ENCODE measurements at regions not wholly inside any gene's neighbourhood (a gene's known extent, or its start where the extent isn't known, plus 50 kb on each side); places are given as distances from the start of the nearest gene placed in this dataset.

- TF ChIP-seq POLR2AphosphoS5 (IDR thresholded peaks at IDR 0.05; ENCODE audit: low read depth) (no peak), REST (IDR thresholded peaks at IDR 0.05; ENCODE audit: insufficient replicate concordance, low read depth) (no peak), GABPA (IDR thresholded peaks at IDR 0.05; ENCODE audit: low read depth) (no peak), CTCF (IDR thresholded peaks at IDR 0.05; ENCODE audit: insufficient read depth, low read length) (no peak), SPI1 (IDR thresholded peaks at IDR 0.05; ENCODE audit: borderline replicate concordance, low read depth) (no peak)
- DNase-seq (ENCODE audit: low read depth in 1 of 2, low spot score in 1 of 2), result no peak
- H3K4me3 ChIP-seq (replicated peaks; ENCODE audit: insufficient read depth, low read length), result no peak overlapping the region
- H3K27me3 ChIP-seq (ENCODE audit: insufficient read depth, poor library complexity, severe bottlenecking), result no peaks in the 10 kb centered on the region
- no peak overlapping the region for H3K27ac ChIP-seq (replicated peaks)
These were observed 769.8 kb upstream of the NECTIN3 start for GRCh38 chr3:110301781-110302180.

- Histone ChIP-seq H3K27me3 (ENCODE audit: insufficient read depth, poor library complexity, severe bottlenecking) (no peaks in the 10 kb centered on the region), H3K4me3 (replicated peaks; ENCODE audit: insufficient read depth, low read length) (no peak overlapping the region), H3K27ac (replicated peaks) (no peak overlapping the region)
- TF ChIP-seq REST (IDR thresholded peaks at IDR 0.05; ENCODE audit: insufficient replicate concordance, low read depth), result no peak
- TF ChIP-seq POLR2AphosphoS5 (IDR thresholded peaks at IDR 0.05; ENCODE audit: low read depth), result no peak
- no peak for TF ChIP-seq CTCF (IDR thresholded peaks at IDR 0.05; ENCODE audit: insufficient read depth, low read length)
- no peak for TF ChIP-seq SPI1 (IDR thresholded peaks at IDR 0.05; ENCODE audit: borderline replicate concordance, low read depth)
- TF ChIP-seq GABPA (IDR thresholded peaks at IDR 0.05; ENCODE audit: low read depth), result no peak
- no peak for DNase-seq (ENCODE audit: low read depth in 1 of 2, low spot score in 1 of 2)
These were observed 764.4 kb upstream of the NECTIN3 start for GRCh38 chr3:110307065-110307809.

- H3K27me3 ChIP-seq (ENCODE audit: insufficient read depth, poor library complexity, severe bottlenecking), result no peaks in the 10 kb centered on the region
These were observed 760.1 kb upstream of the NECTIN3 start for GRCh38 chr3:110311541-110311940.

More at GRCh38 chr3:110311541-110311940, 760.1 kb upstream of the NECTIN3 start:
- no peak overlapping the region for H3K4me3 ChIP-seq (replicated peaks; ENCODE audit: insufficient read depth, low read length)
- DNase-seq (ENCODE audit: low read depth in 1 of 2, low spot score in 1 of 2), result no peak
- TF ChIP-seq POLR2AphosphoS5 (IDR thresholded peaks at IDR 0.05; ENCODE audit: low read depth) (no peak), SPI1 (IDR thresholded peaks at IDR 0.05; ENCODE audit: borderline replicate concordance, low read depth) (no peak), CTCF (IDR thresholded peaks at IDR 0.05; ENCODE audit: insufficient read depth, low read length) (no peak), REST (IDR thresholded peaks at IDR 0.05; ENCODE audit: insufficient replicate concordance, low read depth) (no peak), GABPA (IDR thresholded peaks at IDR 0.05; ENCODE audit: low read depth) (no peak)
- no peak overlapping the region for H3K27ac ChIP-seq (replicated peaks)
